T-helper 9 cell (primary cell): ENCODE measurements at regions not wholly inside any gene's neighbourhood (a gene's known extent, or its start where the extent isn't known, plus 50 kb on each side); places are given as distances from the start of the nearest gene placed in this dataset.
A peak's percentile ranks its signal among the peaks of the same experiment; 100 is the strongest.
"Not testable (repeated sequence)": the region's sequence is repeated elsewhere in the genome, so short reads cannot be mapped to it uniquely, and the experiment has no call there.

Experiments used
- DNase-seq: peaks from one replicate; pipeline ENCODE4 v3.0.0-alpha.2; 2020

- DNase-seq: no peak
Observed at GRCh38 chr16:17936766-17937402, 399.7 kb downstream of the NPIPA8 start.

- DNase-seq: no peak
Observed at GRCh38 chr16:17930280-17930679, 406.3 kb downstream of the NPIPA8 start.

GRCh38 chr16:17926866-17927399 is 409.6 kb downstream of the NPIPA8 start:
- no peak for DNase-seq

- DNase-seq: no peak
Observed at GRCh38 chr16:17926461-17926860, 410.1 kb downstream of the NPIPA8 start.

GRCh38 chr16:17925761-17926160 is 410.8 kb downstream of the NPIPA8 start:
- no peak for DNase-seq

- DNase-seq: peak; percentile 40
Observed at GRCh38 chr16:17921357-17921978, 415.1 kb downstream of the NPIPA8 start.

GRCh38 chr16:17917316-17918019 is 419.1 kb downstream of the NPIPA8 start:
- DNase-seq: no peak

- DNase-seq: no peak
Observed at GRCh38 chr16:17915791-17916190, 420.7 kb downstream of the NPIPA8 start.

- no peak for DNase-seq
Observed at GRCh38 chr16:17914168-17914567, 422.4 kb downstream of the NPIPA8 start.

- not testable (repeated sequence) for DNase-seq
Observed at GRCh38 chr16:17911578-17911977, 425.0 kb downstream of the NPIPA8 start.

- DNase-seq: not testable (repeated sequence)
Observed at GRCh38 chr16:17906626-17907025, 429.9 kb downstream of the NPIPA8 start.

- DNase-seq: no peak
Observed at GRCh38 chr16:17901309-17901708, 430.5 kb upstream of the XYLT1 start.

- no peak for DNase-seq
Observed at GRCh38 chr16:17899141-17899540, 428.4 kb upstream of the XYLT1 start.

GRCh38 chr16:17887963-17888362 is 417.2 kb upstream of the XYLT1 start:
- DNase-seq: no peak

GRCh38 chr16:17885659-17886207 is 415.0 kb upstream of the XYLT1 start:
- no peak for DNase-seq

GRCh38 chr16:17877821-17878360 is 407.1 kb upstream of the XYLT1 start:
- DNase-seq: no peak

GRCh38 chr16:17866996-17867395 is 396.2 kb upstream of the XYLT1 start:
- DNase-seq: no peak

- no peak for DNase-seq
Observed at GRCh38 chr16:17861981-17862479, 391.3 kb upstream of the XYLT1 start.

GRCh38 chr16:17858061-17858460 is 387.3 kb upstream of the XYLT1 start:
- DNase-seq: no peak

GRCh38 chr16:17853958-17854357 is 383.2 kb upstream of the XYLT1 start:
- DNase-seq: no peak

- DNase-seq: no peak
Observed at GRCh38 chr16:17852977-17853702, 382.4 kb upstream of the XYLT1 start.

GRCh38 chr16:17850581-17851250 is 380.0 kb upstream of the XYLT1 start:
- DNase-seq: no peak
